ENCODE measurements at regions not wholly inside any gene's neighbourhood (a gene's known extent, or its start where the extent isn't known, plus 50 kb on each side); places are given as distances from the start of the nearest gene placed in this dataset.

DNA sequence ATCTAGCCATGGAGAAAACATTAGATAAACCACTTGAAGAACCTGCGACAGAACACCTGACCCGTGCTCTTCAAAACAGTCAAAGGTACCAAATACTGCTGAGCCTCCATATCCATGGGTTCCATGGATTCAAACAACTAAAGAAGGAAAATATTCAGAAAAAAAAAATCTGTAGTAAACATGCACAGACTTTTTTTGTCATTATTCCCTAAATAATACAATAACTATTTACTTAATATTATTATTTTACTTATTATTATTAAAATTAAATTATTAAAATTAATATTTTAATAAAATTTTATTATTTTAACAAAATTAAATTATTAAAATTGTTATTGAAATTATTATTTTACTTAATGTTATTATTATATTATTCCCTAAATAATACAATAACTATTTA is 101.0 kb upstream of the PDE1C start:
- DNase-seq = no peak

DNA sequence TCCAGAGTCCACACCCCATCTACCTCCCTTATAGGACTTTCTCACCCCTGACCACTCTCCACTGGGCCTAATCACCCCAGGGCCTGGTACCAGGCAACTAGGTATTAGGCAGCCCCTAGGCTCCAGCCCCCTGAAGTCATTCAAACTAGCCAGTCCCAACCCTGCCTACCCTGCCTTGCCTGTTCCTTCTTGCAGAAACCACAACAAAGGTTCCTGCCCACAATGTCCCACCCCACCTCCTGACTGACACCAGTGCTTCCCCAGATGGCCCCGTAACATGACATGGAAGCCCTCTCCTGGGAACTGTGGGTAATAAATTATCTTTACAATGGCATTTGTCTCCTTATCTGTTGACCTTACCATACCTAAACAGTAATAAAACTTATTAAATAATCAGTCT is 100.6 kb upstream of the PDE1C start:
- DNase-seq = no peak

DNA sequence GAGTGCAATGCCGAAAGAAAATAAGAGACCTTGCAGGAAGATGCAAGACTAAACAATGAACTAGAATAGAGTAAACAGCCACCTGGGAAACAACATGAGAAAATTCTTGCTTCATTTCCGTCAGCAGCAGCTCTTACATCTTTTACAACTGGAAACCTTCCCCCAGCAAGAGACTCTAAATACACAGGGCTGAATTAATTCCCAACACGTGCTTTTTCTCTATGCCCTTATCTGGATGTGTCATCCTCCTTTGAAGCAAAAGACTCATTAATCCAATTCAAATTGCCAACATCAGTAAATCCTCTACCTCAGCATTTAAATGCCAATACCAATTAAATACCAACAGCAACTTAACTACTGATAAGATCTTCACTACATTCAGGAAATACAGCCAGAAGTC is 99.0 kb upstream of the PDE1C start:
- no peak for DNase-seq

DNA sequence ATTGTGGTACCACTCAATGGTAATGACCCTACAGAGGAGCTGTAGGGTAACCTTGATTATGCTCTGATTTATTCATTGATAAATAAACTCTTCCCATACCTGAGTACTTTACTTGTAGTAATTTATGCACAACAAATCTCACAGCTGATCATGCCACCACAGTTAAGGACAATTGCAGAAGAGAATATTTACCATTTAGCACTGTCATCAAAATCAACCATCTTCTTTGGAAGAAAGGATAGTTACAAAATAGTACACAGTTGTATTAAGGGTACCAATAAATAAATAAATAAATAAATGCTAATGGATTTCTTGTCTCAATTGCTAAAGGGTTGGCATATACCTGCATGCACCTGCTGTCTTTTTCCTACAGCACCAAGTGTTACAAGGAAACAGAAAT is 97.6 kb upstream of the PDE1C start:
- DNase-seq = no peak

DNA sequence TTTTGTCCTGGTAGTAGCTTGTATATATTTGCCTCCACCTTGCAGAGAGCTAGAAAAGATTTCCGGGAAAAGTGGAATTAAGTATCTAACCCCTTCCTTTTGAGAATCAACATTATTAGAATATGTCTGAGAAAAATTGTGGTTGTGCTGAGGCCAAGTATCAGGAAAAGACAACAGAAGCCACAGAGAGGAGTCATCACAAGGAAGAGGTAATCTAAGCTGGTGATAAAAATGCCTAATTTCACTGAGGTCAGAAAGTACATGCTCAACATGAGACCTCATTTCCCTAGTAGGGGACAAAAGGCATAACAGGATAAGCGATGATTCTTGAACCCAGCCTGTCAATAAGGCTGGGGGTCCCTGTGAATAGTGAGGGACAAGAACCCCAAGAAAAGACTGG is 97.0 kb upstream of the PDE1C start:
- DNase-seq = no peak

DNA sequence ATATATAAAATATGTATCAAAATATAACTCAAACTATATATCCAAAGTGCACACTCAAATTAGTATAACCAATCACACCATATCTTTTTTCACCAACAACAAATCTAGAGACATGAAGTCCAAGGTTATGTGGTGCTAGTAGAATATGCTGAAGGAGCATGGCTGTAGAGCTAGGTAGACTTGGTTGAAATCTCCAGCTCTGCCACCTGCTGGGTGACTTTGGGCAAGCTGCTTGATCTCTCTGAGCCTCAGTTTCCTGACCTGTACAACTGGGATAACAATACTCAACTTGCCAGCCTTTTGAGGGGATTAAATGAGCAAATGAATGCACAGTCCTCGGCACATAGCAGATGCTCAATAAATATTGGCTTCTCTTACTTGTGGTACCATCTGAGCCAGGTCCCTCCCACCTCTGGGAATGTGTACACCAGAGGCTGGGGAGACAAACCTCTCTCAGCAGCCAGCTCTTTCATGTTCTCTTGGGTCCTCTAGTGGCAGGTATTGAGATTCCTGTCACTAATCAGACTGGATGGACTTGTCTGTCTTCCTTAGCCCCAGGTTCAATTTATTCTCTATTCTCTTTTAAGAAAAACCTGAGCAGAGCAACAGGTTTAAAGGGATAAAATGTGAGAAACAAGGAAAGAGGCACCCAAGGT is 94.3 kb upstream of the PDE1C start:
- DNase-seq = peak; percentile 86

DNA sequence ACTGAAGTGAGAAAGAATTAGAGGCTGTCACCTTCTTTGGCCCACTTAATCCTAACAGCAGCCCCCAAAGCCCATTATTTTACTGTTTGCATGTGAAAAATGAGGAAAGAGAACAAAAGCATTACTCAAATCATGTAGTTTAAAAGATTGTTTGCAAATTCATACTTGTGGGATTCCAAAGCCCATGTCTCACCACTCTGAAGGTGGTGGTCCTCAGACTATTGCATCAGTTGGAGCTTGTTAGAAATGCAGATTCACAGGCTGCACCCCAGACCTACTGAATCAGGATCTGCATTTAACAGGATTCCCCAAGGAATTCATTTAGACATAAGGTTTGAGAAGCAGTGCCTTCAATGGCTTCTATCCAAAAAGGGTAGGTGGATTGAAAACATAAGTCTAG is 93.7 kb upstream of the PDE1C start:
- peak; percentile 71 for DNase-seq

DNA sequence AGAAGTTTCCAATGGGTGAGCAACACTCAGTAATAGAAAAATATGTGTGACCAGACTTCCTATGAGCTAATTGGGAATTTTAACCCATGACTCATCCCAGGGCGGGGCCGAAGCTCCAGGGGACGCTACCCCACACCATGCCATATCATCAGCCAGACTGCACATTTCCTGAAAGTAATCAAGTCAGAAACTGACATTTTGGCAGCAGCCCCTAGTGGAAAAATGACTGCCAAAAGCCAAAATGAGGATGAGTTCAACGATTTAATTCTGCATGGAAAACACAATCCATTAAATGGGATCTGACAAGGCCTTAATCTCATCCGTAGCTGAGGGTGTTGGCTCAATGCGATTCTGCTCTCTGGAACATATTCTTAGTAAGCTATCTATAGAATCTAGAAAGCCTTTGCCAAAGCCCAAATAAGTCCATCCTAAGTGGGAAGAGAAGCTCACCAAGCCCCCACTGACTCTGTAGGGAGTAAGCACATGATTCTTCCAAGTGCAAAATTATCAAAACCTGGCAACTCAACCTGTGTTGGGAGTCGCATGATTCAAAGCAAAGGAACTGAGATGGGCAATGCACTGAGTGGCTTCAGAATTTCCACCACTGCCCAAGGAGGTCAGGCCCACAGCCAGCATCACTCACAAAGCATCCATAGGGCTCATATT is 93.1 kb upstream of the PDE1C start:
- DNase-seq = peak; percentile 99

DNA sequence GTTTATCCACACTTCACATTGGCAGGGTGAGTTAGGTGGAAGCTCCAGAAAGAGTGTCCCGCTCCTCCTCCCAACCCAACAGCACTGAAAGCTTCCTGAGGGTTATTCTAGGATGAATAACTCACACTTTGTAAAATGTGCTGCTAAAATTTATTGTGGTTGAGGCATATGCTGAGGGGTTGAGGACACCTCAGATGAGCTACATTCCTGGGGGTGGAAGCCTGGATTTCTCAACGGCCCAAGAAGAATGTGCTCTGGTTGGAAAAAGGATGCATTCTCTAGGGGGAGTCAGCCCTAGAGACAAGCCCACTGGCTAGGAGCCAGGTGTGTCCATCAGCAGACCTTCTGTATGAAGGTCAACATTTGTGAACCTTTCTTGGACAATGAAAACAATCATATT is 91.5 kb upstream of the PDE1C start:
- peak; percentile 98 for DNase-seq

DNA sequence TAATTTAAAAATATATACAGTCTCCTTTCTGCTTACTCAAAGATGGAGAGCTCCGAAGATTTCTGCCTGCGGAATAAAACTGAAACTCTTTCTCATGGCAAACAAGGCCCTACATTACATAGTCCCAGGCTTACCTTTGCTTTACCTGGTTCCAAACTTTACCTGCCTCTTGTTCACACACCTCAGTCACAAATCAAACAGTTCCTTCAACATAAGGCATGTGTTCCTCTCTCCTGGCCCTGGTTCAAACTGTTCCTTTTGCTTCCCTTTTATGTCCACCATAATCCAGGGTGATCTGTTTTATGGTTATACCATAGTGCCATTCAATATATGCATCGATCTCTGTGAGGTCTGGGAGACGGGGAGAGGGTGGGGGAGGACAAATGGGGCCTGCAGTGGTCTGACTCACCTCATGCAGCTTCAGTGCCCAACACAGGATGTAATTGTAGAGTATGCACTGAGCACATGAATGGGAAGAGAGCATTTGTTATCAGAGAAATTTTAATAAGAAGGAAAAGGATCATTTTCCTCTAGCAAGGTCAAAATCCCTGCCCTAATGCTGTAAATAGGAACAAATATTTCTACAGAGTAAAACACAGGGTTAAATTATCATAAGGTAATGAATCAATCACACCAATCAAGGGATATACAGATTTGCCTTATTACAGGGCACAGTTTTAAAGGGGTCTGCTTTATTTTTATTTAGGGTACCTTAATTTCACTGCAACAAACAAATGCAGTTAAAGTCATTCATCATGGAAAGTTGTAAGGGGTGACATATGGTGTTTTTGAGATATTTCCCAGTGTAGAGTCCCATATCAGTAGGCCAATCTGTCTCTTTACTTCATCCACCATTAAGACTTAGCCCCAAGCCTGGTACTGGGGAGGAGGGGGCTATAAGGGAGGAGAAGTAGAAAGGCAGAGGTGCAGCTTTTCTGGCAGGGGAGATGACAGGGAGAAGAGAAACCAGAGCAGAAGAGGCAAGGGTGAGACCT is 88.8 kb upstream of the PDE1C start:
- peak; percentile 43 for DNase-seq

DNA sequence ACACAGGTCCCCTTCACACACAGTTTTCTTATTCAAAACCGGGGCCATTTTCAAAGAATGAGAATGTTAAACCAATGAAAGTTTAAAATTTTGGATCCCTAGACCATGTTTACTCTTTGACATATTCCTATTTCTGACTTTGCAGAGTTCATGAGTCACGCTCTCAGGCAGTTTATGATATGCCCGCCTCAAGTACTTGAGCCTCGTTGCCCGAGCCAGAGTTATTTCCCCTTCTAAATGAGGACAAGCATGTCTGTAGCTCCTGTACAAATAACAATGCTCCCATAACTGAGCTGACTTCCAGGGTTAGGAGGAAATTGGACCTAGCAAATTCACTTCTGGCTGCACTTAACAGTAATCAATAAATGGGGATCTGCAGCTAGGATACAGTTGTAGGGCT is 87.9 kb upstream of the PDE1C start:
- no peak for DNase-seq

DNA sequence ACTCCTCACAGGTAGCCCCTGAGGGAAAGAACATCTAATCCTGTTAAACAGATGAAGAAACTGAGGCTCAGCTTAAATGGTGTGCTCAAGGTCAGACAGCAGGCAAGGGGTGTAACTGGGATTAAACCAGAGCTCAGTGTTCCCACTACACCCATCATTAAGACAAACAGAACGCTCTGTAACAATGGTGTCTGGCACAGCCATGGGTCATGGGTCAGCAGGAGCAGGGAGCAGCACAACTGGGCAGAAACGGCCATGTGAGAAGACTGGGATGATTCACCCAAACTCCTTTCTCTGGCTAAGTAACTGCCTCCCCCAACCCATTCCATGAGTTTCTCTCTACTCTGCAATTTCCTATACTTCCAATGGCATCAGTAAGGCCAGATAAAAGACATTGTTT is 85.5 kb upstream of the PDE1C start:
- DNase-seq = peak; percentile 7

DNA sequence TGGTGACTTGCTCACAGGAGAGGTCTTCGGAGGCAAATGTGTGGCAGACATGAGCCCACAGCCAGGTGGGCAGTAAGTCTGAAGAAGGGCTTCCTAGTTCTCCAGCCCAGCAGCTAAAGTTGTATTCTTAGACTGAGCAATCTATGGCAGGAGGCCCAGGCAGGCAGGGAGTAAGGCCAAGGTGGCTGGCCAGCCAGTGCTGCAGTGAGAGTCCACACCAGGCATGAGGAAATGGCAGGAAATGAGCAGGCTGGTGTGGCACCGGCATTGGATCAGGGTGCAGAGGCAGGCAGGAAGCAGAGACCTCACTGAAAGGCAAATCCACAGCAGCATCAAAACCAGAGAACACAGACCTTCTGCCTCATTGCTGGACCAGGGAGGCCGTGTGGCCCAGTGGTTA is 84.6 kb upstream of the PDE1C start:
- DNase-seq = peak; percentile 26

DNA sequence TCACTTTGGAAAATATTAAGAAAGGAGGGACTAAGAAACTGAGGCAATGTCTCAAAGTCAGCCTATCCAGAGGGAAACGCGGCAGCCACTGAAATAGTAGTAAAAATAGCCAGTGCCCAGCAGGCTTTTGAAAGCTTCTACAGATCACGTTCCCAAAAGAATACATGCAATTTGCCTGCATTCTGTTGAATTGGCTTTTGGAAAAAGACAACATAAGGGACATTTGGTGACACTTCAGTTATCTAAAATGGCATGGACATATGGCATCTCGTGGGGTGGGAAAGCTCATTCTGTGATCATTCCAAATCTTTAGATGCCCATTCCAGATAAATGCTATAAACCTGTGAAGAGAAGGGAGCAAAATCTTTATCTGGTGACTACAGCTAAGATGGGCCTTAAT is 82.8 kb upstream of the PDE1C start:
- no peak for DNase-seq

DNA sequence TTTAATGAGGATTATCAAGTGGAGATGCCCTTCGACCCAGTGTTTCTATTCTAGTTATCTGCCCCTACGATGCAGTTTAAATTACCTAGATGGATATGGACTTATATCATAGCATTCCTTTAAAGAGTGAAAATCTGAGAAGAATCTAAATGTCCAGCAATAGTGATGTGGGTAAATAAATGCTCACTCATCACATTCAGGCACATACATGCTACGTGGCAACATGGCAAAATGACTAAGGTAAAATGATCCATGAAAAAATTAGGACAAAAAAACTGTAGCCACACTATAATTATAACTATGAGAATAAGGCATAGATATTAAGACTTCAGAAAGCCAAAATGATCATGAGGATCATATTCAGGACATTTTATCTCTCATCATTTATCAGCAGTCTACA is 82.4 kb upstream of the PDE1C start:
- no peak for DNase-seq

DNA sequence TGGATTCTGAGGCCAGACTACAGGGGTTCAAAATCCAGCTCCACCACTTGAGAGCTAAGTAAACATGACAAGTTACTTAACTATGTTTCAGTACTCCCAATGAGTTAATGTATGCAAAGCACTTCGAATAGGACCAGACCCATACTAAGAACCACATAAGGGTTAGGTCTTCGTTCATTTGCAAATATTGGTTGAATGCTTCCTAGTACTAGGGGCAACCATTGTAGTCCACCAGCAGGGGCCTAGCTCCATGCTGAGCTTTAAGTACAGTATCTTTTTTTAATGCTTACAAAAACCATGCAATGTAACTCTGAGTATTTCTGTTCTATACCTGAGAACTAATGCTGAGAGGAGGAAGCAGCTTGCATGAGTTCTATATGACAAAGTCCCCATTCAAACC is 80.4 kb upstream of the PDE1C start:
- no peak for DNase-seq

DNA sequence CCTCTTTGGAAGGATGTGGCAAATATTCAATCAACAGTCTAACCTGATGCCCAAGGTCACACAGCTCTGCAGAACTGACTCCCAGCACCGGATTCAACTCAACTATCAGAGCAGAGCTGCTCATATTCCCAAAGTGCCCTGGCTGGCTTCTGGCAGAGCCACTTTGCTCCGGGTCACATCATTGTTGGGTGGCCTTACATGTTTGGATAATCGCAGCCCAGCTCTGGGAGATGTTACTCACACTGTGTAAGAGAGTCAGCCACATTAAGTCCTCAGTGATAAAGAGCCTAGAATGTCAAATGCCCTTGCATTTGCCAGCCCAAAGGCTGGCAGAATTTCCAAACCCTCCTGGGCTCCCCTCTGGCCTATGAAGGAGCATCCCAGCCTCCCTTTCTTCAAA is 79.8 kb upstream of the PDE1C start:
- no peak for DNase-seq

DNA sequence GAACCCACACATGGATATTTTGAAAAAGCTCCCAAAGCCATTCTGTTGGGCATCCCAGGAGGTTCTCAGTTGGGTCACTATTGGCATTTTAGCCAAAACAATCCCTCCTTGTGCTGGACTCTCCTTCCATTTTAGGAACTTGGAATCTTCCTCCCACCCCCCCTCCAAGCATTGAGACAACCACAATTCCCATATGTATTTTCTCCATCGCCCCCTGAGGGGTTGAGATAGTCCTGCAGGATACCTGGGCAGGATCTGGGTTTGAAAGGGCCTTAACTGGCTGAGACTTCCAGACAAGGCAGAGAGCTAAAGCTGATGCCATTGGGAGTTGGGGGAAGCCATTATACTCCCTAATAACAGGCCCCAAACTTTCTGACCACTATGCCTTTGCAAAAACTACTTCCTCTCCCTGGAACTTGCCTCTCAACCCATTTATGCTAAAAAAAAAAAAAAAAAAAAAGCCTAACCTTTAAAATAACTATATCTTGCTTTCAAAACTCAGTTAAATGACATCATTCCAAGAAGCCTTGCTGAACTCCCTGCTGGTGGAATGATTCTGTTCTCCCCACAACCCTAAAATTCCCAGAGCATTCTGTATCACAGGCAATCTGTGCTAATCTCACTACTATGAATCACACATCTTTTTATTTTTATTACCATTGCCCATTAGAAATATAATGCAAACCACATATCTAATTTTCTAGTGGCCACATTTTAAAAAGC is 77.5 kb upstream of the PDE1C start:
- DNase-seq = peak; percentile 52

DNA sequence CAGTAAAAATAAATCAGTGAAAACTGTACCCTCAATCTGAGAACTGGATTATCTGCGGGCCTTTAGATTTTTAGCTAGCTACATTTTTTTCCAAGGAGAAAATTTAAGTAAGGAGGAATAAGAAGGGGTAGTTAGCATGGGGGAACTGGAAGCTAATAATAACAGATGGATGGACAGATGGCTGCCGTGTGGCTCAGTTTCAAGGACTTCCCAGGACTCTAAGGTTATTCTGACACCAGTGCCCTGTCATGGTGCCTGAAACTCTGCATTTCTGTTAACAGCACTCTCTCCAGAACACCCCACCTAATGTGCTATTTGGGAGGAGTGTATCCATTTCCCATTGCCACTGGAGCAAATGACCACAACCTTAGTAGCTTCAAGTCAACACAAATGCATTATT is 75.7 kb upstream of the PDE1C start:
- DNase-seq = no peak

DNA sequence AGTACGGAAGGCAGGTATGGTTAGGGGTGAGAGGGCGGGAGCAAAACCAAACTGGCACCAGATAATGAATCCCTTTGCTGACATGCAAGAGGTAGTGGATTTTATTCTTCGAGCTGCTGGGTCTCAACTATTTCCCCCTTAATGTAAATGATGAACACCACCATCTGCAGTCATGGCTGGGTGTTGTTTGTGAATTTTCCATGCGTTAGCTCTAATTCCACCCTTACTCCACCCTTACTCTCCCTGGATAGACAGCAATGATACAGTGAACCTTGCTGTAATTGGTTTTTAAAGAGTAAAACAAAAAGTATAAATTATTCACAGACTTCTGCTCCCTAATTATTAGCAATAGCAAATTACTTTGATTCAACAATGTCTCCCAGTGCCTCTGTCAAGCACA is 74.5 kb upstream of the PDE1C start:
- no peak for DNase-seq

DNA sequence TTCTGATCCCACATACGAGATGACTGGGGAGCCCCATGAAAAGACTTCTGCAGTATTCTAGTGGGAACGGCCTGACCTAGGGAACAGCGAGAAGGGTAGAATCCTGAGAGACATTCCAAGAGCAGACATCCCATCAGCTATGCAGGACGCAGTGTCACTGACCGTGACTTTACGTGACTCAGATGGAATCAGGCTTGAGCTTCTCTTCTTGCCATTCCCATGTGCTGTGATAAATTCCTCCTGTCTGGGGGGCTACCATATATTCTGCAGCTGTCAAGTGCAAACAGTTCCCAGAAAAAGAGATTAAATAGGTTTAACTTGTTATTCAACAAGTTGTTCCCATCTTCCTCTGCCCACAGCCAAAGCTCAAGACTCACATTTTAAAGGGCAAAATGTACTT is 73.1 kb upstream of the PDE1C start:
- peak; percentile 66 for DNase-seq

DNA sequence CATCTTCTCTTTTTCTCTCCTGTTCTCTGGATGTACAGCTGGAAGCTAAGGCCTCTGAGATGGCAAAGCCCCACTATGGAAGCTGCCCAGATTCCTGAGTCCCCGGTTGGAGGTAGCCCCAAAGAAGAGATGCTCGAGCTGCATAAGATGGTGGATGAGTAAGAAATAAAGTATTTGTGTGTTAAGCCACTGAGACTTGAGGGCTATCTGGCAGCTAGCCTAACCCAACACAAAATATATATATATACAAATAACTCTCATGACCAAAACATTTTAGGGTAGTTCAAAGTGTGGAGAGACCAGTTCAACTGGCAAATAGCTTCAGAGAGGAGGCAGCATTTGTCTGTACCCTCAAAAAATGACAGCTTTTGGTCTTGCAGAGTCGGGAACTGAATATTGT is 72.4 kb upstream of the PDE1C start:
- peak; percentile 81 for DNase-seq

Measured in fibroblast of skin of abdomen (primary cell).